AML-193 (cell line): ENCODE measurements at regions not wholly inside any gene's neighbourhood (a gene's known extent, or its start where the extent isn't known, plus 50 kb on each side); places are given as distances from the start of the nearest gene placed in this dataset.

Experiments used
- DNase-seq, 2 experiments: peaks; one replicate each; lab custom pipeline; 2025; lab: John Stamatoyannopoulos, UW

DNA sequence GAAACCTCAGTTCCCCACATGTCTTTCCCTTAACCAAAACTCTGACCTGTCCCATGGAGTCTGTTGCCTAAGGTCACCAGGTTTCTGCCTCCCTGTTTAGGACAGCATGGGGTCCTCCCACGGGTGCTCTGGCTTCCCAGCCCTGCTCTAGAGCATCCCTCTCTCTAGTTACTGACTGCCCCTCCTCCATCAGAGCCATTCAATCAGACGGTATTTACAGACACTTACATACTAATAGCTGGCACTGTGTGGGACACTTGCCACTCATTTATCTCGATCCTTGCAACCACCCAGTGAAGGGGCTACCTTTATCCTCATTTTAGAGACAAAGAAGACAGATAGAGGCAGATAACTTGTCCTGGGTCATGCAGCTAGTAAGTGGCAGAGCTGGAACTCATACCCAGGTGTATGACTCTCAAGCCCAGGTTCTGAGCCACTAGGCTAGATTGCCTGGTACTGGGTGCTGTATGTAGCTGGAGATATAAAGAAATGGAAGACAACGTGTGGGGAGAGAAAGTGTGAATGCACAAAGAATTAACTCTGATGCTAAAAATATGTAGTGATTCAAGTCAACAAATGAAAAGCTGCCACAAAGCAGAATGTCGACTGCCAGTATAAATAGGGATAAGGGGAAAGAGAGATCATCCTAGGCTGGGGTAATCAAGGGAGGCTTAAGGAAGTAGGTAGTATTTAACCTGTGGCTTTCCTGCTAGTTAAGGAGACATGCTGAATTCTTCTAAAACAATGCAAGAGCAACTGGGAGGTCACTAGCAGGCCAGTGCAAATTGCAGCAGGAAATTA, 52.5 kb upstream of the PDE8B start:
- no peak for DNase-seq

DNA sequence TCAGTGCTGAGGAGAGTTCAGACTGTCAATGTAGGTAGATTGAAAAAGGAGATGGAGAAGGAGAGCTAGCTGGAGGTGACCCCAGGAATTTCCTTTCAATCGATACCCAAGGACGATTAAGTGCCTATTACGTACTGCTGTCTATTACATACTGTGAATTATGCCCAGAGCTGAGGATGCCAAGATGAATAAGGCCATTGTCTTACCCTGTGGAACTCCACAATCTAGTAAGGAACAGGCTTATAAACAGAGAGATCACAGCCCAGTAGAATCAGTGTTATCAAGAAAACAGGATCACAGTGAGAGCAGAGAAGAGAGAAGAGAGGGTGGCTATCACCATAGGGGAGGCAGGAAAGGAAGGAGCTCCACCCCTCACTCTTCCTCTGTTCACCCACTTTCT, 54.1 kb upstream of the PDE8B start:
- no peak for DNase-seq

DNA sequence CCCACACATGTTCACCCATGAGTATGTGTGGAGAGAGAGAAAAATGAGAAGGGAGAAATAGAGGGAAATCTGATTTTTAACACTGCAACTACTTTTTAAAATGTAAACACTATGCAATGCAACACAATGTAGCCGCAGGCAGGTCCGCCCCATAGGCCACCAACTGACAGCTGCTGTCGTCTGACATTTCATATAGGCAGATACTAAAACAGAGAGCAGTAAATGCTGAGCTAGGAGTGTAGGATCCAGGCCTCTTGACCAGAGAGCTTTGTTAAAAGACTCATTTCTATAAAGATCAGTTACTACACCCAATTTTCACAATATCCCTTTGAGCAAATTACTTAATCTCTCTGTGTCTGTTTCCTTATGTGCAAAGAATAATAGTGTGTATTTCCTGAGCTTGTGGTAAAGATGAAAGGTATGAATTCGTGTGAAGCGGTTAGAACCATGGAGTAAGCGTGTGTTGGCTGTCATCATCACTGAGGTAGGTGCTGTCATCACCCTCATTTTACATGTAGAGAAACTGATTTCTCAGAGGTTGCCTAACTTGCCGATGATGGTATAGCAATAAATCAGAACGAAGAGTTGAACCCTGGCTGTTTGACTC, 55.2 kb upstream of the PDE8B start:
- DNase-seq = peak; percentile 64 to 78

DNA sequence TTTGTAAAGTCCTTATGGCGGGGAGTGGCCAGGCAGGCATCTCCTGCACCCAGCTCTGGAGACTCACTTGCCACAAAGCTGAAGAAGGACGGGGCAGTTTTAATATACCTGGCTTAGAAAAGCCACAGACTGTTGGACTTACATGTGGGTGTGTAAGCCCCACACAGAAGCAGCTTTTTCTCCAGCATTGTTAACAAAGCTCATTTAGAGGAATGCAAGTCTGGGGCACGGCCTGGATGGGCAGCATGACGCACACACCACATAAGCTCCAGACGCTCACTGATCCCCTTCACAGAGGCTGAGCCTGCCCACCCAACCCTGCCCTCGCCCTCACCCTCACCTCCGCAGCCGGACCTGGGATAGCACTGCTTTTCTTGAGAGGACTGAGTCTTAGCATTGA, 58.0 kb upstream of the PDE8B start:
- no peak for DNase-seq

DNA sequence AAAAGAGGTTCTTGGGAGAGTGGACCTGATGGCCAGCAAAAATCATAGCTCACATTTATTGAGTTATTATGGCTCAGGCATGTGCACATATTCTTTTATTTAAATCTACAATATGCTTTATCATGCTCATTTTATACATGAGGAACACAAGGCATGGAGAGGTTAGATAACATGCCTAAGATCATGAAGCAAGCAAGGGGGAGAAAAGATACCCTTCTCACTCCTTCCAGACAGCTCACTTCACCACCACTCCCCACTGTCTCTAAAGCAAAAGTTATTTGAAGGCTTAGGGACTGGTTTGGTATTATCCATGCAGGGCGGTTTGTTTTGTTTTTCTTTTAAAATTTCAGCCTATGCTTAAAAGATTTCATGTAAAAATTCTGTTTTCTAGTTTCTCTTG, 59.0 kb upstream of the PDE8B start:
- no peak for DNase-seq

DNA sequence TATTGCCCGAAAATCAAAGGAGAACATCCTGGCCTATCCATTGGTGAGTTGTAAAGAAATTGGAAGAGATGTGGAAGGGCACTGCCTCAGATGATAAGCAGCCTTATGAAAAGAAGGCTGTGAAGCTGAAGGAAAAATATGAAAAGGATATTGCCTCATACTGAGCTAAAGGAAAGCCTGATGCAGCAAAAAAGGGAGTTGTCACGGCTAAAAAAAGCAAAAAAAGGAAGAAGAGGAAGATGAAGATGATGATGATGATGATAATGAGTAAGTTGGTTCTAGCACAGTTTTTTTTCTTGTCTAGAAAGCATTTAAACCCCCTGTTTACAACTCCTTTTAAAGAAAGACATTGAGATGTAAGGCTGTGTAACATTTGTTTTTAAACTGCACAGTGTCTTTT, 59.8 kb upstream of the ZBED3 start:
- peak; percentile 29 to 47 for DNase-seq

DNA sequence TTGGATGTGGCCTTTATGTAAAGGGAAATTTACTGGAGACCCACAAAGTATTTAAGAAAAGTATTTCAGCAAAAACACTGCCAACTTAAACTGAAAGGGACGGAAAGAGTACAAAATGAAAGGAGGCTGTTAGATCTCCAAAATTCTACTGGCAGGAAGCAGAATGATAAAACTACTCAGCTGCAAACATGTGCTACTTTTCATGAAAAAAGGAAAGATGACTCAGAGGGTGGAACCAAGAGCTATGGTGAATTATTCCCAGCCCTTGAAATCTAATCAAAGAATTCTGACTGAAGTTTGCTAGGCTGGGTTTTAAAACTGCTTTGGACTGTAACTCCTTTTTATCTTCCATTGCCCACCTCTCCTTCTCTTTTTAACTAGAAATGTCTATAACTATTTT, 58.6 kb upstream of the ZBED3 start:
- DNase-seq = no peak

DNA sequence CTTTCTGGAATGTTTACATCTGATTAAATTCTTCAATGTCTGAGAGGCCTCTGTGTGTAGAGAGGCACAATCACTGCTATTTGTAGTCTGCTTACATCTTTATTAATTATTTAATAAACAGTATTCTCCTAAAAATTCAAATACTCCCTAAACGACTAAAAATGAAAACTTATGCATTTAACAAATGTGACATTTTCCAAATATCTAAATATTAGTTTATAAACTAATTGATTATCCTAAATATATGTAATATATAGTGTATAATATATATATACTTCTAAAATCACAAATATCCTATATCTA, 57.7 kb upstream of the ZBED3 start:
- DNase-seq = no peak

DNA sequence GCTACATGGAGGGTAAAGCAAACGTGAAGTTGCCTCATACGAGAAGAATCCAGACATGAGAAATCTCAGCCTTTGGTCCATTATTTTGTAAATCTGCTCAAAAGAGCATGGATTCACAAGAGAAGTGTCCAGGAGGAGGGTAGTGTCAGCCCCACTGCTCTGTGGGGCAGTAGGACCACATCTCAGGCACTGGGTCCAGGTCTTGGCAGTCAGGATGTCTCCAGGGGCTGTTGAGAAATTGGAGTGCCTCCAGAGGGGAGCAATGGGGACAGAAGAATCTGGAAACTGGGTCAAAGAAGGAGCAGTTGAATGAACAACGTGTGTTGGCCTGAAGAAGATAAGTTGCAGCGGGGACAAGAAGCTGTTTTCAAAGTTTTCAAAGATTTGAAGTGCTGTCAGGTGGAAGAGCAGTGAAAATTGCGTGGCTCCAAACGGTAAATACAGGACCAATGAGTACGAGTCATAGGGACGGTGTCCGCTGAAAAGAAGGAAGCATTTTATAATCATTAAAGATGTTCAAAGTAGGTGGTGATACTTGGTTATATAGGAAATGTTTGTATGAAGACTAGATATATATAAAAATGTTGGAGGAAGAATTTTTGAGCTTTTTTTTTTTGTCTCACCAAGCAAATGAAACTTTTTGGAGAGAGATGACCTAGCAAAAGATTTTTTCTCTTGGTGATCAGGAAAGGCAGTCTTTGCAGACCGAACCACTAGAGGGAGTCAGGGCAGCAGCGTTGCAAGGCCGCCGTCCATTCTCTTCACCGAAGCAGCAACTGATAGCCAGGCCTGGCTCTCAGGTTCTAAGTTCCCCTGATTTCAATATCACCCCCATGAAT, 57.1 kb upstream of the ZBED3 start:
- DNase-seq = peak; percentile 68 to 76

DNA sequence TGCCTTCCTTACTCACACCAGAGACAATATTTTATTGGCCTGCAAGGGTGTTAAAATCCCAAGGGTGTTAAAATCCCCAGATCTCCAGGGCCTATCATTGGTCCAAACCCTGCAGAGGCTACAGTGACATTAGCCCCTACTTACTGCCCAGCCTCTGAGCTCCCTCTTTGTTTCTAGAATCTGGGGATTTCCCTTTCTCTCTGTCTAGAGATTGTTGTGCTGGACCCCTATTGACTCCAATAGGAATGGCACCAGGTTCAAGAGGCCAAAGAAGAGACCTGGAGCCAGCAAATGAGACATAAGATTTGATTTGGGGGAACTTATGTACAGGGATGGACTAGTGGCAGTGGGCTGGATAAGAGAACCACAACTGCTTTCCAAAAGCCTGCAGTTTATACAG, 53.3 kb upstream of the ZBED3 start:
- no peak for DNase-seq

DNA sequence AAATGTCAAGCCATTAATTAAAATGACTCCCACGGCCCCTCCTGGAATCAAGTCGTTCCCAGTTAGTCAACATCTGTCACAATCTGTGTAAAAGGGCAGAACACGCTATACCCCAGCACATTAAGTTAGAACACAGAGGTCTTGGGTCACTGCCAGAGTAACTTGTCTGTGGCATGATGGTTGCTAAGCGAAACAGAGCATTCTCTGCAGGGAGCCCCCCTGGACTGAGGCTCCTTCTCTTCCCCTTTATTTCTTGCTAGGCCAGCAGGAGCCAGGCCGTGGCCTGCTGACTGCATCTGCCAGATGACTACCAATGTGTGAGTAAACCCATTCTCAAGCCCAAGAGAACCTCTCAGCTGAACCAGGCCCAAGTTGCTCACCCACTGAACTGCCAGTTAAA, 51.9 kb upstream of the ZBED3 start:
- no peak for DNase-seq
